Activated CD4-positive, alpha-beta T cell treated with anti-CD3 and anti-CD28 coated beads, Interleukin-2, amount 50 U/mL, for 16 hours (primary cell): ENCODE measurements at regions not wholly inside any gene's neighbourhood (a gene's known extent, or its start where the extent isn't known, plus 50 kb on each side); places are given as distances from the start of the nearest gene placed in this dataset.

Experiments
- DNase-seq: peaks from one replicate; pipeline ENCODE4 v3.0.0-alpha.2; 2020

GRCh38 chr7:95662987-95663386 lies 66.7 kb upstream of the PDK4 start:
- no peak for DNase-seq

- DNase-seq = no peak
These were observed 63.7 kb upstream of the PDK4 start for GRCh38 chr7:95660023-95660434.

- DNase-seq = no peak
These were observed 62.4 kb upstream of the PDK4 start for GRCh38 chr7:95658676-95659075.

- DNase-seq = no peak
These were observed 53.2 kb upstream of the PDK4 start for GRCh38 chr7:95649546-95649945.

GRCh38 chr7:95646350-95646749 lies 50.0 kb upstream of the PDK4 start:
- no peak for DNase-seq
